GM23338 (cell line): ENCODE measurements at regions not wholly inside any gene's neighbourhood (a gene's known extent, or its start where the extent isn't known, plus 50 kb on each side); places are given as distances from the start of the nearest gene placed in this dataset.

ENCODE experiments used
- ATAC-seq: fragments of 200-7000 bp; cut with Tn5 transposase; 3 replicates; pipeline ENCODE4 v1.9.1; 2020
- DNase-seq: peaks from one replicate; pipeline ENCODE4 v3.0.0-alpha.2; 2015; ENCODE audit warnings: low spot score
- H2AFZ ChIP-seq: fragments of 200-600 bp; sonication (generic); 2 replicates; pipeline ENCODE4 v1.8.0; 2016; ENCODE audit warnings: antibody characterized with exemption, mild to moderate bottlenecking, moderate library complexity
- H3F3A ChIP-seq: fragments of 200-600 bp; sonication (generic); replicated peaks from 2 replicates; pipeline ENCODE4 v1.8.0; 2017; ENCODE audit warnings: antibody characterized with exemption, mixed run types, low read depth
- H3K27ac ChIP-seq: fragments of 200-600 bp; sonication (generic); 2 replicates; pipeline ENCODE4 v1.6.1; 2016; ENCODE audit warnings: low read depth
- H3K27me3 ChIP-seq: fragments of 200-600 bp; sonication (generic); 2 replicates; pipeline ENCODE4 v1.8.0; 2016; ENCODE audit warnings: mild to moderate bottlenecking, mixed run types, moderate library complexity; ENCODE audit not compliant: insufficient read depth
- H3K36me3 ChIP-seq: fragments of 200-600 bp; sonication (generic); 2 replicates; pipeline ENCODE4 v1.8.0; 2016; ENCODE audit warnings: mild to moderate bottlenecking; ENCODE audit not compliant: insufficient read depth
- H3K4me1 ChIP-seq: fragments of 200-600 bp; sonication (generic); 2 replicates; pipeline ENCODE4 v1.8.0; 2016; ENCODE audit warnings: mild to moderate bottlenecking, moderate library complexity; ENCODE audit not compliant: insufficient read depth
- H3K4me2 ChIP-seq: fragments of 200-600 bp; sonication (generic); 2 replicates; pipeline ENCODE4 v1.7.1; 2017; ENCODE audit warnings: mixed run types
- H3K4me3 ChIP-seq: fragments of 200-600 bp; sonication (generic); 2 replicates; pipeline ENCODE4 v1.6.1; 2016; ENCODE audit warnings: mixed run types
- H3K79me2 ChIP-seq: fragments of 200-600 bp; sonication (generic); replicated peaks from 2 replicates; pipeline ENCODE4 v1.8.0; 2017; ENCODE audit warnings: mild to moderate bottlenecking; ENCODE audit not compliant: insufficient read depth
- H3K9me2 ChIP-seq: fragments of 200-600 bp; sonication (generic); 2 replicates; pipeline ENCODE4 v1.8.0; 2017; ENCODE audit not compliant: insufficient read depth
- H4K20me1 ChIP-seq: fragments of 200-600 bp; sonication (generic); replicated peaks from 2 replicates; pipeline ENCODE4 v1.8.0; 2017; ENCODE audit warnings: mild to moderate bottlenecking; ENCODE audit not compliant: insufficient read depth
- H3K27ac Mint-ChIP-seq: 2 replicates; pipeline ENCODE4 v1.8.0; 2020; ENCODE audit warnings: inconsistent platforms, mild to moderate bottlenecking, moderate library complexity, mixed read lengths
- H3K27me3 Mint-ChIP-seq: 3 replicates; pipeline ENCODE4 v1.8.0; 2022; ENCODE audit warnings: low read depth, mild to moderate bottlenecking, moderate library complexity, mixed read lengths, inconsistent platforms; ENCODE audit not compliant: insufficient read depth, poor library complexity
- H3K36me3 Mint-ChIP-seq: 3 replicates; pipeline ENCODE4 v1.8.0; 2021; ENCODE audit warnings: low read depth, mild to moderate bottlenecking, inconsistent platforms, moderate library complexity, mixed read lengths
- H3K4me1 Mint-ChIP-seq: 3 replicates; pipeline ENCODE4 v1.8.0; 2020; ENCODE audit warnings: mild to moderate bottlenecking, inconsistent platforms, mixed read lengths
- H3K4me3 Mint-ChIP-seq: 3 replicates; pipeline ENCODE4 v1.8.0; 2021; ENCODE audit warnings: moderate library complexity, mild to moderate bottlenecking, inconsistent platforms, mixed read lengths
- H3K9me3 Mint-ChIP-seq: 3 replicates; pipeline ENCODE4 v1.8.0; 2020; ENCODE audit warnings: moderate library complexity, mild to moderate bottlenecking, inconsistent platforms, mixed read lengths
- CREB1 ChIP-seq: fragments of 250-450 bp; sonication (Bioruptor Pico); IDR thresholded peaks from 2 replicates; pipeline ENCODE4 v1.5.0; 2020; ENCODE audit warnings: low read depth, mild to moderate bottlenecking, moderate library complexity
- EZH2 ChIP-seq: fragments of 200-600 bp; sonication (generic); IDR thresholded peaks from one replicate; pipeline ENCODE4 v1.8.0; 2017; ENCODE audit warnings: antibody characterized with exemption, mild to moderate bottlenecking, low read depth; ENCODE audit not compliant: unreplicated experiment
- EZH2phosphoT487 ChIP-seq: fragments of 200-600 bp; sonication (generic); IDR thresholded peaks from one replicate; pipeline ENCODE4 v1.8.1; 2018; ENCODE audit warnings: antibody characterized with exemption; ENCODE audit not compliant: unreplicated experiment
- JUNB ChIP-seq: IDR thresholded peaks from one replicate; pipeline ENCODE4 v1.6.1; 2016; ENCODE audit warnings: antibody characterized with exemption; ENCODE audit not compliant: unreplicated experiment
- NANOG ChIP-seq: IDR thresholded peaks from 2 replicates; pipeline ENCODE4 v1.6.1; 2016; ENCODE audit warnings: antibody characterized with exemption, borderline replicate concordance
- POLR2AphosphoS5 ChIP-seq: IDR thresholded peaks from 2 replicates; pipeline ENCODE4 v1.6.1; 2016; ENCODE audit warnings: antibody characterized with exemption, low read depth
- STAT1 ChIP-seq: IDR thresholded peaks from one replicate; pipeline ENCODE4 v1.6.1; 2016; ENCODE audit warnings: antibody characterized with exemption; ENCODE audit not compliant: unreplicated experiment
- ZNF114 ChIP-seq: fragments of 250-450 bp; sonication (Bioruptor Pico); IDR thresholded peaks from 2 replicates; pipeline ENCODE4 v1.5.0; 2020; ENCODE audit warnings: mild to moderate bottlenecking, moderate library complexity
- ZNF331 ChIP-seq: fragments of 250-450 bp; sonication (Bioruptor Pico); IDR thresholded peaks from 2 replicates; pipeline ENCODE4 v1.5.0; 2020; ENCODE audit warnings: low read depth, mild to moderate bottlenecking, moderate library complexity
- TF ChIP-seq, protein P1 (sequence below): IDR thresholded peaks from one replicate; pipeline ENCODE4 v1.6.1; 2018; ENCODE audit warnings: antibody characterized with exemption; ENCODE audit not compliant: unreplicated experiment
- TF ChIP-seq, protein P2 (sequence below): IDR thresholded peaks from 2 replicates; pipeline ENCODE4 v1.6.1; 2016; ENCODE audit warnings: antibody characterized with exemption
- TF ChIP-seq, protein P3 (sequence below), 2 experiments: fragments of 200-600 bp in 1 of 2; sonication (generic) in 1 of 2; conservative IDR thresholded peaks; 2 replicates each; pipeline versions ENCODE4 v1.5.1 to v1.6.1; 2016 to 2017; ENCODE audit warnings: antibody characterized with exemption in 2 of 2, low read depth in 2 of 2, mild to moderate bottlenecking in 2 of 2, moderate library complexity in 1 of 2

DNA sequence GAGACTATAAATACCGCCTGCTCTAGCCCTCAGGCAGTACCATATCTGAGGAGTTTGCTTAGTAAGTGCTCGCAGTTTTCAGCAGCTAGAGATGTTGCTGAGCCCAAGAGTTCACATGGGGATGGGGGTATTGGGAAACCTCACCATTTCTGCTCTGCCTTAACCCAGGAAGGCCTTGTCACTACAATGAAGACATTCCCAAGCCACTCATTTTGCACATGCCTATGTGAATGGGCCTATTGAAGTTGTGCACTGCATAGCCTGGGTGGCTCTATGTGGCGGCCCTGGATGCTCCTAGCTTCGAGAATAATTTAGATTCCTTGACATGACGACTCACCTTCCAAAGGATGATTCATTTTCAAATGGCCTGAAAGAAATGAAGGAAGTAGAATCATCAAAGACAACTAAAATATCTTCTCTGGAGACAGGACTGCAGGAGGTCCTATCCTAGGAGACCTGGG lies 163.4 kb downstream of the ADAMTS15 start (continued):
- TF ChIP-seq, protein P1, sequence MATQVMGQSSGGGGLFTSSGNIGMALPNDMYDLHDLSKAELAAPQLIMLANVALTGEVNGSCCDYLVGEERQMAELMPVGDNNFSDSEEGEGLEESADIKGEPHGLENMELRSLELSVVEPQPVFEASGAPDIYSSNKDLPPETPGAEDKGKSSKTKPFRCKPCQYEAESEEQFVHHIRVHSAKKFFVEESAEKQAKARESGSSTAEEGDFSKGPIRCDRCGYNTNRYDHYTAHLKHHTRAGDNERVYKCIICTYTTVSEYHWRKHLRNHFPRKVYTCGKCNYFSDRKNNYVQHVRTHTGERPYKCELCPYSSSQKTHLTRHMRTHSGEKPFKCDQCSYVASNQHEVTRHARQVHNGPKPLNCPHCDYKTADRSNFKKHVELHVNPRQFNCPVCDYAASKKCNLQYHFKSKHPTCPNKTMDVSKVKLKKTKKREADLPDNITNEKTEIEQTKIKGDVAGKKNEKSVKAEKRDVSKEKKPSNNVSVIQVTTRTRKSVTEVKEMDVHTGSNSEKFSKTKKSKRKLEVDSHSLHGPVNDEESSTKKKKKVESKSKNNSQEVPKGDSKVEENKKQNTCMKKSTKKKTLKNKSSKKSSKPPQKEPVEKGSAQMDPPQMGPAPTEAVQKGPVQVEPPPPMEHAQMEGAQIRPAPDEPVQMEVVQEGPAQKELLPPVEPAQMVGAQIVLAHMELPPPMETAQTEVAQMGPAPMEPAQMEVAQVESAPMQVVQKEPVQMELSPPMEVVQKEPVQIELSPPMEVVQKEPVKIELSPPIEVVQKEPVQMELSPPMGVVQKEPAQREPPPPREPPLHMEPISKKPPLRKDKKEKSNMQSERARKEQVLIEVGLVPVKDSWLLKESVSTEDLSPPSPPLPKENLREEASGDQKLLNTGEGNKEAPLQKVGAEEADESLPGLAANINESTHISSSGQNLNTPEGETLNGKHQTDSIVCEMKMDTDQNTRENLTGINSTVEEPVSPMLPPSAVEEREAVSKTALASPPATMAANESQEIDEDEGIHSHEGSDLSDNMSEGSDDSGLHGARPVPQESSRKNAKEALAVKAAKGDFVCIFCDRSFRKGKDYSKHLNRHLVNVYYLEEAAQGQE: no peak

DNA sequence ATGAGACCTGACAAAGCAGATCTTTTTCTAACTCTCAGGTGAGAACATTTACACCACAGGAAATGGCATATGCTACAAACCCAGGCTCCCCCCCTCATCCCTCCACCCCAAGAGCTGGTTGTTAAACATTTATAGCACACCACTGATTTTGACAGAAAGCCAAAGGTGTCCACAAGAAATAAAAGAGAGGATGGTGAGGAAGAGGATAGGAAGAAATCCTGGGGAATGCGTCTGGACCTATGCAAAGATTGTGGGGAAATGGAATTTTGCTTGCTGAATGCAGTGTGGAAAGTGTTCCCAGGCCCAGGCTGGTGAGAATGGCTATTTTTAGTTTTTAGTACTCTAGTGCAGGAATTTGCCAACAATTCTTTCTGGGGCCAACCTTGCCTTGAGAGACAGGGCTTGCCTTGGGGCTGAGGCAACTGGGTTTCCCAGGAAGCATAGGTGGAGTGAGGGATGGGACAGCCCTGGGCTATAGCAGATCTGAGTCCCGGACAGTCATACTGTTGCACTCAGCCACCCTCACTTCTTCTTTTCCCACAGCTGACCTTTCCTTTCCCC lies 163.9 kb downstream of the ADAMTS15 start:
- Histone ChIP-seq H3F3A (no peaks in the 10 kb centered on the region), H2AFZ (no peak overlapping the region; the same call in 1 of the 2 replicates), H3K9me2 (no peaks in the 10 kb centered on the region), H3K27me3 (no peaks in the 10 kb centered on the region), H3K4me2 (no peak overlapping the region), H3K27ac (no peak overlapping the region), H3K36me3 (no peaks in the 10 kb centered on the region), H4K20me1 (no peaks in the 10 kb centered on the region), H3K4me1 (peaks cover 5% of the 10 kb centered on the region; the same call in 1 of the 2 replicates), H3K79me2 (no peaks in the 10 kb centered on the region), H3K4me3 (no peak overlapping the region)
- no peak for ATAC-seq
- peaks cover 10% of the 10 kb centered on the region for H3K4me1 Mint-ChIP-seq
- no peaks in the 10 kb centered on the region for H3K9me3 Mint-ChIP-seq
- peaks cover 5% of the 10 kb centered on the region for H3K27me3 Mint-ChIP-seq
- H3K4me3 Mint-ChIP-seq: no peak overlapping the region
- no peak overlapping the region for H3K27ac Mint-ChIP-seq
- no peak for DNase-seq
- no peaks in the 10 kb centered on the region for H3K36me3 Mint-ChIP-seq
- TF ChIP-seq ZNF331 (CRISPR knock-in tag) (no peak), JUNB (no peak), STAT1 (no peak), POLR2AphosphoS5 (no peak), EZH2phosphoT487 (no peak), EZH2 (no peak), NANOG (no peak), CREB1 (CRISPR knock-in tag) (no peak), ZNF114 (no peak)
- TF ChIP-seq, protein P2, sequence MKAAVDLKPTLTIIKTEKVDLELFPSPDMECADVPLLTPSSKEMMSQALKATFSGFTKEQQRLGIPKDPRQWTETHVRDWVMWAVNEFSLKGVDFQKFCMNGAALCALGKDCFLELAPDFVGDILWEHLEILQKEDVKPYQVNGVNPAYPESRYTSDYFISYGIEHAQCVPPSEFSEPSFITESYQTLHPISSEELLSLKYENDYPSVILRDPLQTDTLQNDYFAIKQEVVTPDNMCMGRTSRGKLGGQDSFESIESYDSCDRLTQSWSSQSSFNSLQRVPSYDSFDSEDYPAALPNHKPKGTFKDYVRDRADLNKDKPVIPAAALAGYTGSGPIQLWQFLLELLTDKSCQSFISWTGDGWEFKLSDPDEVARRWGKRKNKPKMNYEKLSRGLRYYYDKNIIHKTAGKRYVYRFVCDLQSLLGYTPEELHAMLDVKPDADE: no peak
- TF ChIP-seq, protein P1: no peak
- TF ChIP-seq, protein P3, sequence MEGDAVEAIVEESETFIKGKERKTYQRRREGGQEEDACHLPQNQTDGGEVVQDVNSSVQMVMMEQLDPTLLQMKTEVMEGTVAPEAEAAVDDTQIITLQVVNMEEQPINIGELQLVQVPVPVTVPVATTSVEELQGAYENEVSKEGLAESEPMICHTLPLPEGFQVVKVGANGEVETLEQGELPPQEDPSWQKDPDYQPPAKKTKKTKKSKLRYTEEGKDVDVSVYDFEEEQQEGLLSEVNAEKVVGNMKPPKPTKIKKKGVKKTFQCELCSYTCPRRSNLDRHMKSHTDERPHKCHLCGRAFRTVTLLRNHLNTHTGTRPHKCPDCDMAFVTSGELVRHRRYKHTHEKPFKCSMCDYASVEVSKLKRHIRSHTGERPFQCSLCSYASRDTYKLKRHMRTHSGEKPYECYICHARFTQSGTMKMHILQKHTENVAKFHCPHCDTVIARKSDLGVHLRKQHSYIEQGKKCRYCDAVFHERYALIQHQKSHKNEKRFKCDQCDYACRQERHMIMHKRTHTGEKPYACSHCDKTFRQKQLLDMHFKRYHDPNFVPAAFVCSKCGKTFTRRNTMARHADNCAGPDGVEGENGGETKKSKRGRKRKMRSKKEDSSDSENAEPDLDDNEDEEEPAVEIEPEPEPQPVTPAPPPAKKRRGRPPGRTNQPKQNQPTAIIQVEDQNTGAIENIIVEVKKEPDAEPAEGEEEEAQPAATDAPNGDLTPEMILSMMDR (conservative IDR thresholded peaks at IDR 0.05; ENCODE audit: low read depth in 2 of 2): no peak
